ENCODE measurements at regions not wholly inside any gene's neighbourhood (a gene's known extent, or its start where the extent isn't known, plus 50 kb on each side); places are given as distances from the start of the nearest gene placed in this dataset.

- Mint-ChIP-seq H3K36me3 (ENCODE audit: low read depth) (no peaks in the 10 kb centered on the region), H3K4me3 (no peak overlapping the region), H3K4me1 (ENCODE audit: low read depth) (no peaks in the 10 kb centered on the region), H3K27ac (no peak overlapping the region), H3K9me3 (no peaks in the 10 kb centered on the region), H3K27me3 (no peaks in the 10 kb centered on the region)
- intact Hi-C loops (cut with DNase I, micrococcal nuclease): no loop called here
- TF ChIP-seq CTCF (IDR thresholded peaks at IDR 0.05): no peak
- Histone ChIP-seq H3K4me3 (ENCODE audit: low read length) (no peak overlapping the region), H3K27ac (ENCODE audit: low read depth in 1 of 2, low read length in 2 of 2) (no peak overlapping the region), H3K27me3 (ENCODE audit: control insufficient read depth in 1 of 2, insufficient read depth in 2 of 2, low read length in 2 of 2) (no peaks in the 10 kb centered on the region), H3K36me3 (ENCODE audit: insufficient read depth, low read length) (no peaks in the 10 kb centered on the region), H3K4me1 (ENCODE audit: insufficient read depth, low read length) (no peaks in the 10 kb centered on the region), H3K9me3 (ENCODE audit: control insufficient read depth in 1 of 2, insufficient read depth in 1 of 2, low read length in 2 of 2) (peaks cover 0 to 6% of the 10 kb centered on the region in 2 experiments)
- POLR2A ChIA-PET: no interaction called here
- no peak for ATAC-seq (ENCODE audit: poor library complexity)
- no peak for DNase-seq
- CTCF ChIA-PET: no interaction called here
Observed at GRCh38 chr18:10168477-10168876, 254.7 kb downstream of the VAPA start.

- ATAC-seq (ENCODE audit: poor library complexity): no peak
- TF ChIP-seq CTCF (IDR thresholded peaks at IDR 0.05): no peak
Observed at GRCh38 chr18:10169064-10169562, 255.3 kb downstream of the VAPA start.

GRCh38 chr18:10169814-10170213, 256.0 kb downstream of the VAPA start:
- ATAC-seq (ENCODE audit: poor library complexity) (no peak), DNase-seq (no peak)
- Histone ChIP-seq H3K36me3 (ENCODE audit: insufficient read depth, low read length) (no peaks in the 10 kb centered on the region), H3K27ac (ENCODE audit: low read depth in 1 of 2, low read length in 2 of 2) (no peak overlapping the region), H3K4me3 (ENCODE audit: low read length) (no peak overlapping the region), H3K9me3 (ENCODE audit: control insufficient read depth in 1 of 2, insufficient read depth in 1 of 2, low read length in 2 of 2) (peaks cover 0 to 6% of the 10 kb centered on the region in 2 experiments), H3K4me1 (ENCODE audit: insufficient read depth, low read length) (no peaks in the 10 kb centered on the region), H3K27me3 (ENCODE audit: control insufficient read depth in 1 of 2, insufficient read depth in 2 of 2, low read length in 2 of 2) (no peaks in the 10 kb centered on the region)
- Mint-ChIP-seq H3K9me3 (no peaks in the 10 kb centered on the region), H3K4me3 (no peak overlapping the region), H3K27ac (no peak overlapping the region), H3K36me3 (ENCODE audit: low read depth) (no peaks in the 10 kb centered on the region), H3K4me1 (ENCODE audit: low read depth) (no peaks in the 10 kb centered on the region), H3K27me3 (no peaks in the 10 kb centered on the region)
- ChIA-PET POLR2A (no interaction called here), CTCF (no interaction called here)
- intact Hi-C loops (cut with DNase I, micrococcal nuclease): no loop called here
- no peak for TF ChIP-seq CTCF (IDR thresholded peaks at IDR 0.05)

More at GRCh38 chr18:10169064-10169562, 255.3 kb downstream of the VAPA start:
- ChIA-PET POLR2A (no interaction called here), CTCF (no interaction called here)
- Histone ChIP-seq H3K4me3 (ENCODE audit: low read length) (no peak overlapping the region), H3K27me3 (ENCODE audit: control insufficient read depth in 1 of 2, insufficient read depth in 2 of 2, low read length in 2 of 2) (no peaks in the 10 kb centered on the region), H3K9me3 (ENCODE audit: control insufficient read depth in 1 of 2, insufficient read depth in 1 of 2, low read length in 2 of 2) (peaks cover 0 to 6% of the 10 kb centered on the region in 2 experiments), H3K36me3 (ENCODE audit: insufficient read depth, low read length) (no peaks in the 10 kb centered on the region), H3K27ac (ENCODE audit: low read depth in 1 of 2, low read length in 2 of 2) (no peak overlapping the region), H3K4me1 (ENCODE audit: insufficient read depth, low read length) (no peaks in the 10 kb centered on the region)
- Mint-ChIP-seq H3K4me3 (no peak overlapping the region), H3K4me1 (ENCODE audit: low read depth) (no peaks in the 10 kb centered on the region), H3K27me3 (no peaks in the 10 kb centered on the region), H3K27ac (no peak overlapping the region), H3K9me3 (no peaks in the 10 kb centered on the region), H3K36me3 (ENCODE audit: low read depth) (no peaks in the 10 kb centered on the region)
- intact Hi-C loops (cut with DNase I, micrococcal nuclease): no loop called here
- DNase-seq: no peak
